ENCODE measurements at regions not wholly inside any gene's neighbourhood (a gene's known extent, or its start where the extent isn't known, plus 50 kb on each side); places are given as distances from the start of the nearest gene placed in this dataset.

- no peak for DNase-seq (ENCODE audit: low spot score)
Observed at GRCh38 chr10:8183241-8183704, 128.8 kb downstream of the GATA3 start.

GRCh38 chr10:8187171-8187666 is 132.7 kb downstream of the GATA3 start:
- TF ChIP-seq CTCF (IDR thresholded peaks at IDR 0.05; ENCODE audit: extremely low read depth, missing control alignments) = no peak
- no peak for DNase-seq (ENCODE audit: low spot score)

More at GRCh38 chr10:8183241-8183704, 128.8 kb downstream of the GATA3 start:
- no peak for TF ChIP-seq CTCF (IDR thresholded peaks at IDR 0.05; ENCODE audit: extremely low read depth, missing control alignments)

- no peak for TF ChIP-seq CTCF (IDR thresholded peaks at IDR 0.05; ENCODE audit: extremely low read depth, missing control alignments)
- DNase-seq (ENCODE audit: low spot score) = no peak
Observed at GRCh38 chr10:8189458-8189857, 135.0 kb downstream of the GATA3 start.

- no peak for TF ChIP-seq CTCF (IDR thresholded peaks at IDR 0.05; ENCODE audit: extremely low read depth, missing control alignments)
- DNase-seq (ENCODE audit: low spot score) = no peak
Observed at GRCh38 chr10:8192301-8192700, 137.8 kb downstream of the GATA3 start.

- DNase-seq (ENCODE audit: low spot score) = no peak
- TF ChIP-seq CTCF (IDR thresholded peaks at IDR 0.05; ENCODE audit: extremely low read depth, missing control alignments) = no peak
Observed at GRCh38 chr10:8193546-8193945, 139.1 kb downstream of the GATA3 start.

- no peak for DNase-seq (ENCODE audit: low spot score)
- TF ChIP-seq CTCF (IDR thresholded peaks at IDR 0.05; ENCODE audit: extremely low read depth, missing control alignments) = no peak
Observed at GRCh38 chr10:8194050-8194449, 139.6 kb downstream of the GATA3 start.

GRCh38 chr10:8206882-8207281 is 152.4 kb downstream of the GATA3 start:
- no peak for DNase-seq (ENCODE audit: low spot score)
- no peak for TF ChIP-seq CTCF (IDR thresholded peaks at IDR 0.05; ENCODE audit: extremely low read depth, missing control alignments)

Measured in GM20000 (cell line).